Dermis blood vessel endothelial cell (primary cell): ENCODE measurements at regions not wholly inside any gene's neighbourhood (a gene's known extent, or its start where the extent isn't known, plus 50 kb on each side); places are given as distances from the start of the nearest gene placed in this dataset.

ENCODE experiments used
- DNase-seq: peaks from one replicate; pipeline ENCODE4 v3.0.0; 2010

- no peak for DNase-seq
These were observed 868.5 kb upstream of the SLIT2 start for GRCh38 chr4:19382993-19383756.

GRCh38 chr4:19381068-19381467, 870.6 kb upstream of the SLIT2 start:
- DNase-seq: no peak

GRCh38 chr4:19380600-19380999, 871.1 kb upstream of the SLIT2 start:
- no peak for DNase-seq

GRCh38 chr4:19379191-19379708, 872.5 kb upstream of the SLIT2 start:
- DNase-seq: no peak

GRCh38 chr4:19375931-19376330, 875.8 kb upstream of the SLIT2 start:
- DNase-seq: no peak

- no peak for DNase-seq
These were observed 876.4 kb upstream of the SLIT2 start for GRCh38 chr4:19375136-19375804.

- DNase-seq: no peak
These were observed 879.3 kb upstream of the SLIT2 start for GRCh38 chr4:19372390-19372789.

GRCh38 chr4:19368800-19369199, 882.9 kb upstream of the SLIT2 start:
- no peak for DNase-seq

GRCh38 chr4:19366916-19367315, 884.8 kb upstream of the SLIT2 start:
- DNase-seq: no peak

- DNase-seq: no peak
These were observed 893.7 kb upstream of the SLIT2 start for GRCh38 chr4:19358015-19358414.

GRCh38 chr4:19349416-19349815, 902.3 kb upstream of the SLIT2 start:
- DNase-seq: no peak

GRCh38 chr4:19348746-19349145, 903.0 kb upstream of the SLIT2 start:
- DNase-seq: no peak

- no peak for DNase-seq
These were observed 905.1 kb upstream of the SLIT2 start for GRCh38 chr4:19346636-19347035.

GRCh38 chr4:19329631-19330030, 922.1 kb upstream of the SLIT2 start:
- DNase-seq: no peak

GRCh38 chr4:19329077-19329476, 922.6 kb upstream of the SLIT2 start:
- DNase-seq: no peak

- no peak for DNase-seq
These were observed 924.3 kb upstream of the SLIT2 start for GRCh38 chr4:19327364-19327763.

GRCh38 chr4:19324184-19324583, 927.5 kb upstream of the SLIT2 start:
- no peak for DNase-seq

- DNase-seq: no peak
These were observed 932.1 kb upstream of the SLIT2 start for GRCh38 chr4:19319607-19320006.

GRCh38 chr4:19317377-19317776, 934.3 kb upstream of the SLIT2 start:
- no peak for DNase-seq

GRCh38 chr4:19314116-19314515, 937.6 kb upstream of the SLIT2 start:
- DNase-seq: no peak

- DNase-seq: no peak
These were observed 942.3 kb upstream of the SLIT2 start for GRCh38 chr4:19309378-19309777.

- DNase-seq: no peak
These were observed 947.7 kb upstream of the SLIT2 start for GRCh38 chr4:19304028-19304427.

- no peak for DNase-seq
These were observed 950.2 kb upstream of the SLIT2 start for GRCh38 chr4:19301527-19301926.

- DNase-seq: no peak
These were observed 951.5 kb upstream of the SLIT2 start for GRCh38 chr4:19300213-19300612.
